Smooth muscle cell of the brain vasculature (primary cell): ENCODE measurements at regions not wholly inside any gene's neighbourhood (a gene's known extent, or its start where the extent isn't known, plus 50 kb on each side); places are given as distances from the start of the nearest gene placed in this dataset.

Source experiments
- DNase-seq: peaks from one replicate; pipeline ENCODE4 v3.0.0-alpha.2; 2012; ENCODE audit warnings: low read depth, low spot score

GRCh38 chr10:62880162-62880561, 64.0 kb upstream of the EGR2 start:
- DNase-seq, result no peak

GRCh38 chr10:62873866-62874265, 57.7 kb upstream of the EGR2 start:
- no peak for DNase-seq

GRCh38 chr10:62870866-62871265, 54.7 kb upstream of the EGR2 start:
- DNase-seq, result no peak

GRCh38 chr10:62869958-62870357, 53.8 kb upstream of the EGR2 start:
- no peak for DNase-seq

GRCh38 chr10:62866941-62867340, 50.8 kb upstream of the EGR2 start:
- DNase-seq, result no peak

GRCh38 chr10:62866451-62866850, 50.3 kb upstream of the EGR2 start:
- no peak for DNase-seq
